Tibial nerve (tissue), 4 donors: ENCODE measurements at regions not wholly inside any gene's neighbourhood (a gene's known extent, or its start where the extent isn't known, plus 50 kb on each side); places are given as distances from the start of the nearest gene placed in this dataset.

ENCODE experiments used
- DNase-seq, 2 donors: peaks; one replicate each; pipeline ENCODE4 v3.0.0-alpha.2; 2019; ENCODE audit warnings: low spot score in 2 of 2
- H3K27ac ChIP-seq, 4 donors: fragments of 200-600 bp; sonication (generic) in 3 of 4; one replicate each; pipeline ENCODE4 v1.5.1; 2017 to 2019; ENCODE audit warnings: mild to moderate bottlenecking in 1 of 4
- H3K27me3 ChIP-seq, 2 donors: fragments of 200-600 bp; sonication (generic) in 1 of 2; one replicate each; pipeline versions ENCODE4 v1.5.1 to v1.6.0; 2017 to 2019
- H3K36me3 ChIP-seq, 3 donors: fragments of 200-600 bp; sonication (generic); one replicate each; pipeline ENCODE4 v1.5.1; 2018 to 2019
- H3K4me1 ChIP-seq, 4 donors: fragments of 200-600 bp; sonication (generic) in 3 of 4; one replicate each; pipeline ENCODE4 v1.5.1; 2017 to 2019
- H3K4me3 ChIP-seq, 4 donors: fragments of 200-600 bp; sonication (generic) in 3 of 4; one replicate each; pipeline ENCODE4 v1.5.1; 2017 to 2019; ENCODE audit warnings: mild to moderate bottlenecking in 1 of 4, moderate library complexity in 1 of 4
- H3K9me3 ChIP-seq, 4 donors: fragments of 200-600 bp; sonication (generic) in 3 of 4; one replicate each; pipeline ENCODE4 v1.5.1; 2017 to 2019
- EP300 ChIP-seq, 2 donors: sonication (generic); formaldehyde crosslinking; IDR thresholded peaks; one replicate each; pipeline ENCODE4 v1.6.1; 2017; ENCODE audit warnings: antibody characterized with exemption in 2 of 2, mild to moderate bottlenecking in 1 of 2
- POLR2A ChIP-seq, 2 donors: fragments of 450-650 bp; IDR thresholded peaks; one replicate each; pipeline ENCODE4 v1.6.1; 2017; ENCODE audit warnings: antibody characterized with exemption in 2 of 2, mild to moderate bottlenecking in 2 of 2, moderate library complexity in 2 of 2
- WGBS, 2 donors: methylation state at CpG; one replicate each; pipeline ENCODE4 v1.1.5; 2018; 5-methylcytosine and 5-hydroxymethylcytosine counted together
- TF ChIP-seq, protein P1 (sequence below), 5 experiments: fragments of 200-600 bp in 3 of 5; fragments of 450-650 bp in 2 of 5; sonication (generic) in 3 of 5; IDR thresholded peaks; one replicate each; pipeline ENCODE4 v1.5.1; 2016 to 2019; ENCODE audit warnings: antibody characterized with exemption in 5 of 5, mild to moderate bottlenecking in 3 of 5, moderate library complexity in 2 of 5

DNA sequence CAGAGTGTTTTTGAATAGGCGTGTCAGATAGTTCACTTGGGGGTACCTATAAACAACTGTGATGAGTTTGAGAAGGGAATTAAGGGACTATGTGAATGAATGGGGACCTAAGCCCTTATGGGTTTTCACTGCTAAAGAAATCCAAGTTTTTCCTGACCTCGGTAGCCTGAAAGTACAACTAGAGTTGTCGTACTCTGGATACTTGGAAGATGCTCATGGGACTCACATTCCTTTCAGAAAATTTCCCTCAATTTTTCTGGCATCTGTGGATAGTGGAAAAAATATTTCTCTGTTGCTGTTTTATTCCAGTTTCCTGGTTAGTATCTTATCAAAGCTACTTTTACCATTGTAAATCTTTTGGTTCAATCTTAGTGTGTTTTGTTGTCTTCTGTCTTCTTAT, 1112.3 kb upstream of the SEMA6A start:
- Histone ChIP-seq H3K36me3 (no peaks in the 10 kb centered on the region), H3K27me3 (no peaks in the 10 kb centered on the region), H3K4me3 (no peak overlapping the region), H3K9me3 (no peaks in the 10 kb centered on the region), H3K27ac (no peak overlapping the region), H3K4me1 (peaks cover 0 to 7% (median 0%) of the 10 kb centered on the region in 4 donors)
- TF ChIP-seq EP300 (IDR thresholded peaks at IDR 0.05) (no peak), POLR2A (IDR thresholded peaks at IDR 0.05) (no peak)
- TF ChIP-seq, protein P1, sequence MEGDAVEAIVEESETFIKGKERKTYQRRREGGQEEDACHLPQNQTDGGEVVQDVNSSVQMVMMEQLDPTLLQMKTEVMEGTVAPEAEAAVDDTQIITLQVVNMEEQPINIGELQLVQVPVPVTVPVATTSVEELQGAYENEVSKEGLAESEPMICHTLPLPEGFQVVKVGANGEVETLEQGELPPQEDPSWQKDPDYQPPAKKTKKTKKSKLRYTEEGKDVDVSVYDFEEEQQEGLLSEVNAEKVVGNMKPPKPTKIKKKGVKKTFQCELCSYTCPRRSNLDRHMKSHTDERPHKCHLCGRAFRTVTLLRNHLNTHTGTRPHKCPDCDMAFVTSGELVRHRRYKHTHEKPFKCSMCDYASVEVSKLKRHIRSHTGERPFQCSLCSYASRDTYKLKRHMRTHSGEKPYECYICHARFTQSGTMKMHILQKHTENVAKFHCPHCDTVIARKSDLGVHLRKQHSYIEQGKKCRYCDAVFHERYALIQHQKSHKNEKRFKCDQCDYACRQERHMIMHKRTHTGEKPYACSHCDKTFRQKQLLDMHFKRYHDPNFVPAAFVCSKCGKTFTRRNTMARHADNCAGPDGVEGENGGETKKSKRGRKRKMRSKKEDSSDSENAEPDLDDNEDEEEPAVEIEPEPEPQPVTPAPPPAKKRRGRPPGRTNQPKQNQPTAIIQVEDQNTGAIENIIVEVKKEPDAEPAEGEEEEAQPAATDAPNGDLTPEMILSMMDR (IDR thresholded peaks at IDR 0.05) = no peak
- no peak for DNase-seq
- WGBS, 2 donors = 50 to 60% methylated on average over 3 of the region's 3 CpGs

DNA sequence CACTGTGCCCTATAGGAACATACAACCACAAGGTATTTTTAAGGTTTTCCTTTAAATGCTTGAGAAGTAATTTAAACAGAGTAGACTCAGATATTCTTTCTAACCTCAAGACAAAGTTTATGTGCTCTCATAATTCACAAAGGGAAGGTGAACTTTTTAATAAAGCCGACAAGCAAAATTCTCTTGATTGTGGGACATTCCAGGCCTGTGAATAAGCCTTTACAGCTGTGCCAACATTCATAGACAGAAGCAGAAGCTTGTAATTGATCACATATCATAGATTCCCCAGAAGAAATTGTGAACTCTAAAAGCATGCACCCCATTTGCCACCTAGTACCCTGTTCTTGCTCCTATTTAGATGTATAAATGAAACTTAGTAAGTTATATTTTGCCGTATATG, 1107.8 kb upstream of the SEMA6A start:
- DNase-seq = no peak
- no peak overlapping the region for H3K4me3 ChIP-seq
- TF ChIP-seq EP300 (IDR thresholded peaks at IDR 0.05) = no peak
- H3K4me1 ChIP-seq = peaks cover 0 to 10% (median 0%) of the 10 kb centered on the region in 4 donors
- H3K9me3 ChIP-seq = no peaks in the 10 kb centered on the region
- WGBS, 2 donors = 44 to 45% methylated on average over 2 of the region's 2 CpGs
- no peaks in the 10 kb centered on the region for H3K27me3 ChIP-seq
- no peaks in the 10 kb centered on the region for H3K36me3 ChIP-seq
- no peak overlapping the region for H3K27ac ChIP-seq

- H3K27me3 ChIP-seq = no peaks in the 10 kb centered on the region
- H3K4me1 ChIP-seq = peaks cover 0 to 10% (median 0%) of the 10 kb centered on the region in 4 donors
- no peak overlapping the region for H3K27ac ChIP-seq
- no peak overlapping the region for H3K4me3 ChIP-seq
- no peaks in the 10 kb centered on the region for H3K36me3 ChIP-seq
- H3K9me3 ChIP-seq = no peaks in the 10 kb centered on the region
- DNase-seq = no peak
- 61 to 63% methylated on average over 6 of the region's 6 CpGs for WGBS, 2 donors
- TF ChIP-seq EP300 (IDR thresholded peaks at IDR 0.05) = no peak
- TF ChIP-seq POLR2A (IDR thresholded peaks at IDR 0.05) = no peak
- TF ChIP-seq, protein P1 (IDR thresholded peaks at IDR 0.05) = no peak
These were observed 1107.0 kb upstream of the SEMA6A start for GRCh38 chr5:117681431-117682254.

GRCh38 chr5:117680426-117680825, 1105.8 kb upstream of the SEMA6A start:
- Histone ChIP-seq H3K36me3 (no peaks in the 10 kb centered on the region), H3K4me1 (peaks cover 0 to 10% (median 0%) of the 10 kb centered on the region in 4 donors), H3K4me3 (no peak overlapping the region), H3K9me3 (no peaks in the 10 kb centered on the region), H3K27ac (no peak overlapping the region), H3K27me3 (no peaks in the 10 kb centered on the region)
- TF ChIP-seq EP300 (IDR thresholded peaks at IDR 0.05) (no peak), POLR2A (IDR thresholded peaks at IDR 0.05) (no peak)
- TF ChIP-seq, protein P1 (IDR thresholded peaks at IDR 0.05) = no peak
- no peak for DNase-seq
- WGBS, 2 donors = 87 to 88% methylated on average over 1 of the region's 1 CpG

DNA sequence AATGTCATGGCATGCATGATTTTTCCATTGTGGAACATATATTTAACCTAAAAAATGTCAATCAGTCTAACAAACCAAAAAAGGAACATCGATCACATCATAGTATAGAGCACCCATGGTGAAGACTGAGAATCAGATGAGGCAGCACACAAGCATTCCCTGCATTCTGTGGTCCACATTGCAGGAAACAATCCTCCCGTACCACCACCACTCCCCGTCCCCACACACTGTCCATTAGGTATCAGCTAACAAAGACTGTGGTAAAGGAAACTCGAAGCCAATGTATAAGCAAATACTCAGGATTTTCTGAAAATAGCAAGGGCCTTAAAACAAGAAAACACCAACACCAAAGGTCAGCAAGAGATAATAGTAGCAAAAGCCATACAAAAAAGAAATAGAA, 1104.4 kb upstream of the SEMA6A start:
- Histone ChIP-seq H3K9me3 (no peaks in the 10 kb centered on the region), H3K36me3 (no peaks in the 10 kb centered on the region), H3K27ac (no peak overlapping the region), H3K27me3 (no peaks in the 10 kb centered on the region), H3K4me3 (no peak overlapping the region), H3K4me1 (peaks cover 0 to 10% (median 0%) of the 10 kb centered on the region in 4 donors)
- WGBS, 2 donors = 91 to 93% methylated on average over 4 of the region's 4 CpGs
- no peak for DNase-seq
- TF ChIP-seq, protein P1 (IDR thresholded peaks at IDR 0.05) = no peak
- TF ChIP-seq POLR2A (IDR thresholded peaks at IDR 0.05) (no peak), EP300 (IDR thresholded peaks at IDR 0.05) (no peak)
